Muscle of arm (tissue), 1 donor: ENCODE measurements at regions not wholly inside any gene's neighbourhood (a gene's known extent, or its start where the extent isn't known, plus 50 kb on each side); places are given as distances from the start of the nearest gene placed in this dataset.
"Not testable (repeated sequence)": the region's sequence is repeated elsewhere in the genome, so short reads cannot be mapped to it uniquely, and the experiment has no call there.

ENCODE experiments used
- DNase-seq: peaks from one replicate; pipeline ENCODE4 v3.0.0-alpha.2; 2013

DNA sequence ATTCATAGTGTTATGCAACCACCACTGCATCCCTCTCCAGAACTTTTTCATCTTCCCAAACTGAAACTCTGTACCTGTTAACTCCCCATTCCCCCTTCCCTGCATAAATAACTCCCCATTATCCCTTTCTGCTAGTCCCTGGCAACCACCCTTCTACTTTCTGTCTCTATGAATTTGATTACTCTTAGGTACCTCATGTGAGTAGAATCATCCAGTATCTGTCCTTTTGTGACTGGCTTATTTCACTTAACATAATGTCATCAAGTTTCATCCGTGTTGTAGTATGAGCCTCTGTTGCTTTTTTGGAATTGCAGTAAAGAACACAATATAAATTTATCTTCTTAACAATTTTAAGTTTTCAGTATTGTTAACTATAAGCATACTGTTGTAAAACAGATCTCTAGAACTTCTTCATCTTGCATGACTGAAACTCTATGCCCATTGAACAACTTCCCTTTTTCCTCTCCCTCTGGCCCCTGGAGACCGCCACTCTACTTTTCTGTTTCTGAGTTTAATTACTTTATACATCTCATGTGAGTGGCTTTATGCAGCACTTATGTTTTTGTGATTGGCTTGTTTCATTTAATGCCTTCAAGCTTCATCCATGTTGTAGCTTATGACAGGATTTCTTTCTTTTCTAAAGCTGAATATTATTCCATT is 87.3 kb upstream of the ABCC4 start:
- DNase-seq: no peak

DNA sequence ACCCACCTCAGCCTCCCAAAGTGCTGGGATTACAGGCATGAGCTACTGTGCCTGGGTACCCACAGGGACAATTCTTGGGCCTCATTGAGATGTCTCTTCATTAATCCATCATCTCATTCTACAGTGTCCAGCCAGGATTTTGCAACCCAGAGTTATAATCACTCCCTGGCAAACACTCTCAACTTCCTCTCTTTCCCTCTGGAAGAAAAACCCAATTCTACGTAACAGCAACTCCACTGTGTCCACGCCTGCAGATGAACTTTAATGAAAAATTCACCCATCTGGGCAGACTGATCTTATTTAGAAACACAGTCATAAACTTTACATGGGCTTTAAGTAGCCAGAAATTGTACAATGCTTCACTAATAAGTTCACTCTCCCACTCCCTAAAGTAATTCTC is 90.1 kb upstream of the ABCC4 start:
- no peak for DNase-seq

- DNase-seq: no peak
Observed at GRCh38 chr13:95391785-95392184, 90.5 kb upstream of the ABCC4 start.

GRCh38 chr13:95392597-95392996 is 91.3 kb upstream of the ABCC4 start:
- DNase-seq: no peak

DNA sequence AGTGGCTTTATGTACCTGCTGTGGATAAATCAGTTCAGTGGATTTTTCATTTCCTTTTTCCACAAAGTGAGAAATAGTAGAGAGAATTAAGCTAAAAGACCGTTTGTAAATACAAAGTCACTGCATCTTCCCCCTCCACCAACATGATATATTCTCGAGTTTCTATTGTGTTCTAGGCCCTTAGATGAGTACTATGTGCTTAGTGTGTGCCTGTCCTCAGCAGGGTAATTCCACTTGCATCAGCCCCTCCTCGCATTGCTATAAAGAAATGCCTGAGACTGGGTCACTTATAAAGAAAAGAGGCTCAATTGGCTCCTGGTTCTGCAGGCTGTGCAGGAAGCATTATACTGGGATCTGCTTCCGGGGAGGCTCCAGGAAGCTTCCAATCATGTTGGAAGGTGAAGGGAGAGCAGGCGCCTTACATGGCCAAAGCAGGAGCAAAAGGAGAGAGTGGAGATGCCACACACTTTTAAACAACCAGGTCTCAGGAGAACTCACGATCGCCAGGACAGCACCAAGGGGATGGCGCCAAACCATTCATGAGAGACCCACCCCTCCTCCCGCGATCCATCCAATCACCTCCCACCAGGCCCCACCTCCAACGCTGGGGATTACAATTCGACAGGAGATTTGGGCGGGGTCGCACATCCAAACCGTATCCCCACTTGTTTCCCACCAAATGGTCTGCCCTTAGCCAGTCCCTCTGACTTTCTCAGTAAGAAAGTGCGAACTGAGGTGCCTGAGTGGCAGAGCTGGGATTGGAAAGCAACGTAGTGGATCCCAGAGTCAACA is 102.3 kb upstream of the ABCC4 start:
- DNase-seq: no peak

GRCh38 chr13:95404141-95404882 is 103.1 kb upstream of the ABCC4 start:
- DNase-seq: peak; percentile 84

DNA sequence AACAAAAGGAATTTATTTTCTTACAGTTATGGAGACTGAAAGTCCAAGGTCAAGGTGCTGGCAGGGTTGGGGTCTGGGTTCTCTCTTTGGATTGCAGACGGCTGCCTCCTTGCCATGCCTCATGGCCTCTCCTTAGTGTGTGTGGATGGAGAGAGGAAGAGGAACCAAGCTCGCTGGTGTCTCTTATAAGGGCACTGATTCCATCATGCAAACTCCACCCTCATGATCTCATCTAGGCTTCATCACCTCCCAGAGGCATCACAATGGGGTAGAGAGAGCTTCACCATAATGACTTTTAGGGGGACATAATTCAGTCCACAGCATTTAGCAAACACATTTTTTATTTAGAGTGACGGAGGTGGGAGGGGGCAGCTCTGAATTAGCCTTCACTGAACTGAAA is 104.9 kb upstream of the ABCC4 start:
- DNase-seq: no peak

- no peak for DNase-seq
Observed at GRCh38 chr13:95411428-95412040, 110.3 kb upstream of the ABCC4 start.

GRCh38 chr13:95418946-95419345 is 117.7 kb upstream of the ABCC4 start:
- DNase-seq: no peak

DNA sequence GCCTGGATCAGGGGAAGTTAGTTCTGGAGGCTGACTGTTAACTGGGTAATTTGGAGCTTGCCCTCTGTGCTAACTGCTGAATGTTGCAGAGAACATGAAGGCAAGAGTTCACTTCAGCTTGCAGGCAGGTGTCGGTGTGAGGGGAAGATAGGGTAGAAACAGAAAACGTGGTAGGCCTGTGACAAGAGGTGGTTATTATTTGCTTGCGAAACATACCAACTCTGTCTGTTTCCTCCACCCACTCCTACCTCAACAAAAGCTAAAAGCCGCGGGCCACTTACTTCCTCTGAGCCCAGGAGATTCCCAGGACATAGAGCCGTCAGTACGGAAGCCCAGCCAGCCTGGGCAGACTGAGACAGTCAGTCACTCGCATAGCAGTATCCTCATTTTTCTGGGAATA is 119.2 kb upstream of the ABCC4 start:
- no peak for DNase-seq

DNA sequence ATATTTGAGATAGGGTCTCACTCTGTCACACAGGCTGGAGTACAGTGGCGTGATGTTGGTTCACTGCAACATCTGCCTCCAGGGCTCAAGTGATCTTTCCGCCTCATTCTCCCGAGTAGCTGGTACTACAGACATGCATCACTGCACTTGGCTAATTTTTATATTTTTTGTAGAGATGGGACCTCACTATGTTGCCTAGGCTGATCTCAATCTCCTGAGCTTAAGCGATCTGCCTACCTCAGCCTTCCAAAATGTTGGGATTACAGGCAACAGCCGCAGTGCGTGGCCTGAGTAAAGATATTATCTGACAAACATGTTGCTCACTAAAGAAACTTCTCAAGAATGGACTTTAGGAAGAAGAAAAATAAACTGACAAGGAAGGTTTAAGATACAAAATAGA is 125.4 kb upstream of the ABCC4 start:
- DNase-seq: no peak

DNA sequence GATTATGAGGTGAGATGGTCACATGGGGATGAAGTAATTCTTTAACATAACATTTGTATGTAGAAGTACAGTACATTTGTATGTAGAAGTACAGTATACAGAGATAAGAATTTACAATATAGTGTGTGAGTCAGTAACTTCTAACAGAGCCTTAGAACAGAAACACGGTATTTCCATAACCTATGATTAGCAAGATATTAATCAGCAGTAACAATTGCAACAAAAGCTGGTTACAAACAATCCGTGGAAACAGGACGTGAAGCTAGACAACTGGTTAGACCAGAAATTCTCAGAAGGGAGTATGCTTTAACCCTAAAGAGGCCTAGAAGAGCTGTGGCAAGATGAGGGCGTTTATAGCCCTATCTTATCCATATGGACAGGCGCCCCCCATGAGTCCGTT is 122.0 kb upstream of the CLDN10 start:
- not testable (repeated sequence) for DNase-seq

GRCh38 chr13:95432141-95432540 is 120.4 kb upstream of the CLDN10 start:
- DNase-seq: no peak

- no peak for DNase-seq
Observed at GRCh38 chr13:95433537-95433936, 119.0 kb upstream of the CLDN10 start.

GRCh38 chr13:95434111-95434510 is 118.4 kb upstream of the CLDN10 start:
- no peak for DNase-seq

- no peak for DNase-seq
Observed at GRCh38 chr13:95437561-95437960, 115.0 kb upstream of the CLDN10 start.

DNA sequence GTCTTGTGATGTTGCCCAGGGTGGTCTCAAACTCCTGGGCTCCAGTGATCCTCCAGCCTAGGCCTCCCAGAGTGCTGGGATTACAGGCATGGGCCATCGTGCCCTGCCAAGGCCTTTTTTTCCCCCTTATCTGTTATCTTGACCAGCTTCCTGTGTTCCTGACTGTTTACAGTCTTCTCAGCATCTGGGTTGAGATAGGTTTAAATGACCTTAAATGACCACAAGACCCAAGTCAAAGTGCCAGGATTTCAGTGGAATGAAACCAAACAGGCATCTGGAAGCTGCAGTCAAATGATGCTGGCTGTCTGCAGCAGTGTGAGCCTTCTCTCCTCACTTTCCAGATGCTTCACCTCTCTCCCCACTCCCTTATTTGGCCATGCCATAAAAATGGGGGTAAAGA is 114.2 kb upstream of the CLDN10 start:
- no peak for DNase-seq

DNA sequence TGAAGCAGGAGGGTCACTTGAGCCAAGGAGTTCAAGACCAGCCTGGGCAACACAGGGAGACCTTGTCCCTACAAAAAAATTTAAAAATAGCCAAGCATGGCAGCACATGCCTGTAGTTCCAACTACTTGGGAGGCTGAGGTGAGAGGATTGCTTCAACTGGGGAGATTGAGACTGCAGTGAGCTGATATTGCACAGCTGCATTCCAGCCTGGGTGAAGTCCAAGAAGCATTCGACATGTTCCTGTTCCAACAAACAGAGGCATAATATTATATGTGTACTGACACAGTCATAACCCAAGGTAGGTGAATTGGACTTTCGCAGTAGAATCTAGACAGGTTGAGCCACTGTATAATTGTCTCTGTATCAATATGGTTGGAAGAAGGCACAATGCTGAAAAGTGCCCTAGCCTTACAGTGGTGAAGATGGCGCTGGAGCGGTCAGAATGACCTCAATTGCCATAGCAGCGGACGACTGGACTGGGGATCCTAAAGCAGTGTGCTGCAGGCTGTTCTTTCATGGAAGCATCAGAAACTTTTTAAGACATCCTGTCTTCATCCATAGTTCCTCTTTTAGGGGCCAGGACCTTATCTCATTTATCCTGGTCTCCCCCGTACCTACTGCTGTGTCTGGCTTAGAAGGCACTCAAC is 112.0 kb upstream of the CLDN10 start:
- no peak for DNase-seq

- no peak for DNase-seq
Observed at GRCh38 chr13:95441326-95441725, 111.2 kb upstream of the CLDN10 start.

GRCh38 chr13:95444006-95444730 is 108.4 kb upstream of the CLDN10 start:
- DNase-seq: no peak

DNA sequence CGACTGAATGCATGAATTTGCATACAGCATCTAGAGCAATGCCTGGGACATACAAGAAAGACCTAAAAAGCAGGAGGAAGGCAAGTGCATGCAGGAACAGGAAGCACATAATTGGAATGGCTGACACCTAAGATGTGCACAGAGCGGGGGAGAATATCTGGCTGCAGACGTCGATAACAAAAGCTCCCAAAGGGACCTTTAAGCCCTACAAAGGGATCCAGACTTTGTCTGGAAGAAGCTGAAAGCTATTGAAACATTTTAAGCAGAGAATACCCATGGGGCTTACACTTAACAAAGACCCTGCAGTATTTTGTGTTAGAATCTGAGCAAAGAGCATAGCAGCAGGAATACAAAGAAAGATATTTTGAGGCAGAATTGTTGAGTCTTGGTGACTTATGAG is 107.4 kb upstream of the CLDN10 start:
- DNase-seq: no peak
